Nephron (organoid): ENCODE measurements at regions not wholly inside any gene's neighbourhood (a gene's known extent, or its start where the extent isn't known, plus 50 kb on each side); places are given as distances from the start of the nearest gene placed in this dataset.

Experiments
- H3K27ac Mint-ChIP-seq, 3 experiments: 2 replicates each; pipeline ENCODE4 v1.8.0; 2020; ENCODE audit warnings: mixed read lengths in 3 of 3, mild to moderate bottlenecking in 2 of 3, moderate library complexity in 1 of 3
- H3K27me3 Mint-ChIP-seq: 2 replicates; pipeline ENCODE4 v1.8.0; 2021; ENCODE audit warnings: low read depth, mild to moderate bottlenecking, moderate library complexity, mixed read lengths
- H3K36me3 Mint-ChIP-seq: 2 replicates; pipeline ENCODE4 v1.8.0; 2020; ENCODE audit warnings: low read depth, mixed read lengths
- H3K4me1 Mint-ChIP-seq: 2 replicates; pipeline ENCODE4 v1.8.0; 2020; ENCODE audit warnings: mixed read lengths
- H3K4me3 Mint-ChIP-seq, 3 experiments: 2 replicates each; pipeline ENCODE4 v1.8.0; 2020; ENCODE audit warnings: mild to moderate bottlenecking in 3 of 3, mixed read lengths in 3 of 3, moderate library complexity in 2 of 3
- H3K9me3 Mint-ChIP-seq: 2 replicates; pipeline ENCODE4 v1.8.0; 2020; ENCODE audit warnings: mixed read lengths
- TF ChIP-seq, protein P1 (sequence below), 3 experiments: fragments of 200-600 bp; sonication (generic); IDR thresholded peaks; one replicate each; pipeline ENCODE4 v1.5.0; 2021; ENCODE audit warnings: antibody characterized with exemption in 3 of 3; ENCODE audit not compliant: unreplicated experiment in 3 of 3

DNA sequence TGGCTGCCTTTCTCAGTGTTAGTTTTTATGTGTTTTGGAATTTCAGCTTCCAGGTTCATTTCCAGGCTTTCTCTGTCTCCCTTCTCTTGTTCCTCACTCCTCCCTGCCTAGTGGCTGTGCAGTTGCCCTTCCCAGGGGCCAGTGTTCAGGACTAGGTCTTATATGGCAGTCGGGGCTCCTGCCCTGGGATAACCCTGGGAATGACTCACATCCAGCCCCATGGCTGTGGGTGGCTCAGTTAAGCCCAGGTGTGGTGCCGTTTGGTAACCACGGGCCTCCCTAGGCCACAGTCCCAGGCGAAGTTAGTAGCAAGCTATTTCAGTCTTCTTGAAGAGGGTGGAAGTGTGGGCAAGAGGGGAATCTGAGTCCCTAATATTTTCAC, 57.4 kb upstream of the DDR1 start:
- H3K4me1 Mint-ChIP-seq: peaks cover 47% of the 10 kb centered on the region
- peak overlapping the region; percentile 11 to 20 (median 18) for H3K27ac Mint-ChIP-seq
- no peaks in the 10 kb centered on the region for H3K9me3 Mint-ChIP-seq
- H3K36me3 Mint-ChIP-seq: no peaks in the 10 kb centered on the region
- no peak overlapping the region for H3K4me3 Mint-ChIP-seq
- TF ChIP-seq, protein P1, sequence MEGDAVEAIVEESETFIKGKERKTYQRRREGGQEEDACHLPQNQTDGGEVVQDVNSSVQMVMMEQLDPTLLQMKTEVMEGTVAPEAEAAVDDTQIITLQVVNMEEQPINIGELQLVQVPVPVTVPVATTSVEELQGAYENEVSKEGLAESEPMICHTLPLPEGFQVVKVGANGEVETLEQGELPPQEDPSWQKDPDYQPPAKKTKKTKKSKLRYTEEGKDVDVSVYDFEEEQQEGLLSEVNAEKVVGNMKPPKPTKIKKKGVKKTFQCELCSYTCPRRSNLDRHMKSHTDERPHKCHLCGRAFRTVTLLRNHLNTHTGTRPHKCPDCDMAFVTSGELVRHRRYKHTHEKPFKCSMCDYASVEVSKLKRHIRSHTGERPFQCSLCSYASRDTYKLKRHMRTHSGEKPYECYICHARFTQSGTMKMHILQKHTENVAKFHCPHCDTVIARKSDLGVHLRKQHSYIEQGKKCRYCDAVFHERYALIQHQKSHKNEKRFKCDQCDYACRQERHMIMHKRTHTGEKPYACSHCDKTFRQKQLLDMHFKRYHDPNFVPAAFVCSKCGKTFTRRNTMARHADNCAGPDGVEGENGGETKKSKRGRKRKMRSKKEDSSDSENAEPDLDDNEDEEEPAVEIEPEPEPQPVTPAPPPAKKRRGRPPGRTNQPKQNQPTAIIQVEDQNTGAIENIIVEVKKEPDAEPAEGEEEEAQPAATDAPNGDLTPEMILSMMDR (IDR thresholded peaks at IDR 0.05; ENCODE audit: unreplicated experiment in 3 of 3): no peak
- H3K27me3 Mint-ChIP-seq: peaks cover 14% of the 10 kb centered on the region

DNA sequence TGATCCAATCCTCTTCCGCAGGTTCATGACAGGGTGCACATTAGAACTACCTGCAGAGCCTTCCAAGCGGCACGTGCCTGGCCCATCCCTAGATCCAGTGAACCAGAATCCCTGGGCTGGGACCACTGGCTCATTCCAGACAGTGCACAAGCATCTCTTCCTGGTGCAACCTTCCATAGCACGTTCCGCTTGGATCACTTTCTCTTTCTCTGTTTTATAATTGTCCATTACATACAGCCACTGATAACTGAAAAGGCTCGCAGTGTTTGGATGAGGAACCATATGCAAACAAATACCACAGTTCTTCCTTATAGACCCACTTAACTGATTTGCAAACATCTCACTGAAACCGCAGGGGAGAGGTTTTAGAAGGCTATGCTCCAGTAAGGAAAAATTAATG, 59.6 kb upstream of the DDR1 start:
- TF ChIP-seq, protein P1 (IDR thresholded peaks at IDR 0.05; ENCODE audit: unreplicated experiment in 3 of 3): no peak

GRCh38 chr6:30823534-30823865, 60.8 kb upstream of the DDR1 start:
- peak overlapping the region in 2 of 3 experiments; percentile 6 to 73 for H3K27ac Mint-ChIP-seq
- TF ChIP-seq, protein P1 (IDR thresholded peaks at IDR 0.05; ENCODE audit: unreplicated experiment in 3 of 3): no peak
- H3K9me3 Mint-ChIP-seq: no peaks in the 10 kb centered on the region

More for the DNA sequence above, 59.6 kb upstream of the DDR1 start:
- H3K27me3 Mint-ChIP-seq: peaks cover 4% of the 10 kb centered on the region
- peak overlapping the region in 1 of 3 experiments; percentile 7 for H3K27ac Mint-ChIP-seq
- no peak overlapping the region for H3K4me3 Mint-ChIP-seq
- no peaks in the 10 kb centered on the region for H3K9me3 Mint-ChIP-seq
- H3K36me3 Mint-ChIP-seq: no peaks in the 10 kb centered on the region
- H3K4me1 Mint-ChIP-seq: peaks cover 31% of the 10 kb centered on the region

GRCh38 chr6:30821862-30822784, 62.2 kb upstream of the DDR1 start:
- no peaks in the 10 kb centered on the region for H3K36me3 Mint-ChIP-seq
- TF ChIP-seq, protein P1 (IDR thresholded peaks at IDR 0.05; ENCODE audit: unreplicated experiment in 3 of 3): peak in 2 of 3 experiments; percentile 42 to 53
- H3K4me3 Mint-ChIP-seq: no peak overlapping the region
- H3K27ac Mint-ChIP-seq: peak overlapping the region in 2 of 3 experiments; percentile 65 to 86
- H3K27me3 Mint-ChIP-seq: peaks cover 4% of the 10 kb centered on the region
- H3K9me3 Mint-ChIP-seq: no peaks in the 10 kb centered on the region
- H3K4me1 Mint-ChIP-seq: peaks cover 18% of the 10 kb centered on the region

More at GRCh38 chr6:30823534-30823865, 60.8 kb upstream of the DDR1 start:
- Mint-ChIP-seq H3K27me3 (peaks cover 4% of the 10 kb centered on the region), H3K4me1 (peaks cover 27% of the 10 kb centered on the region), H3K4me3 (no peak overlapping the region), H3K36me3 (no peaks in the 10 kb centered on the region)

GRCh38 chr6:30820193-30820592, 64.1 kb upstream of the DDR1 start:
- H3K4me1 Mint-ChIP-seq: peaks cover 11% of the 10 kb centered on the region
- no peak overlapping the region for H3K4me3 Mint-ChIP-seq
- H3K27me3 Mint-ChIP-seq: no peaks in the 10 kb centered on the region
- H3K9me3 Mint-ChIP-seq: no peaks in the 10 kb centered on the region
- no peaks in the 10 kb centered on the region for H3K36me3 Mint-ChIP-seq
- TF ChIP-seq, protein P1 (IDR thresholded peaks at IDR 0.05; ENCODE audit: unreplicated experiment in 3 of 3): no peak
- no peak overlapping the region for H3K27ac Mint-ChIP-seq
